NCI-H1105 (cell line): ENCODE measurements at regions not wholly inside any gene's neighbourhood (a gene's known extent, or its start where the extent isn't known, plus 50 kb on each side); places are given as distances from the start of the nearest gene placed in this dataset.
A peak's percentile ranks its signal among the peaks of the same experiment; 100 is the strongest.
"Not testable (repeated sequence)": the region's sequence is repeated elsewhere in the genome, so short reads cannot be mapped to it uniquely, and the experiment has no call there.

Experiments
- DNase-seq: peaks from one replicate; lab custom pipeline; 2025; lab: John Stamatoyannopoulos, UW

GRCh38 chr4:141290771-141291170 is 70.1 kb downstream of the ZNF330 start:
- no peak for DNase-seq

GRCh38 chr4:141294306-141294705 is 73.6 kb downstream of the ZNF330 start:
- DNase-seq: no peak

- DNase-seq: no peak
Observed at GRCh38 chr4:141301216-141301615, 80.5 kb downstream of the ZNF330 start.

GRCh38 chr4:141302924-141303323 is 82.2 kb downstream of the ZNF330 start:
- no peak for DNase-seq

- DNase-seq: no peak
Observed at GRCh38 chr4:141304346-141304745, 83.7 kb downstream of the ZNF330 start.

- no peak for DNase-seq
Observed at GRCh38 chr4:141306331-141306730, 85.6 kb downstream of the ZNF330 start.

- DNase-seq: peak; percentile 3
Observed at GRCh38 chr4:141307241-141307689, 86.6 kb downstream of the ZNF330 start.

GRCh38 chr4:141309874-141310273 is 89.2 kb downstream of the ZNF330 start:
- DNase-seq: no peak

- no peak for DNase-seq
Observed at GRCh38 chr4:141311246-141312204, 90.8 kb downstream of the ZNF330 start.

- no peak for DNase-seq
Observed at GRCh38 chr4:141314627-141315026, 93.9 kb downstream of the ZNF330 start.

- DNase-seq: no peak
Observed at GRCh38 chr4:141328560-141329173, 108.0 kb downstream of the ZNF330 start.

- DNase-seq: no peak
Observed at GRCh38 chr4:141329174-141329569, 108.5 kb downstream of the ZNF330 start.

- no peak for DNase-seq
Observed at GRCh38 chr4:141330616-141331015, 109.9 kb downstream of the ZNF330 start.

- DNase-seq: no peak
Observed at GRCh38 chr4:141331534-141332358, 111.1 kb downstream of the ZNF330 start.

- not testable (repeated sequence) for DNase-seq
Observed at GRCh38 chr4:141332359-141333181, 111.9 kb downstream of the ZNF330 start.

GRCh38 chr4:141333456-141334230 is 112.9 kb downstream of the ZNF330 start:
- DNase-seq: not testable (repeated sequence)

- DNase-seq: no peak
Observed at GRCh38 chr4:141335166-141335565, 114.5 kb downstream of the ZNF330 start.

- DNase-seq: no peak
Observed at GRCh38 chr4:141338238-141338637, 117.5 kb downstream of the ZNF330 start.

GRCh38 chr4:141339391-141339790 is 118.7 kb downstream of the ZNF330 start:
- DNase-seq: no peak

GRCh38 chr4:141339966-141340365 is 119.3 kb downstream of the ZNF330 start:
- no peak for DNase-seq

GRCh38 chr4:141340458-141340857 is 119.8 kb downstream of the ZNF330 start:
- no peak for DNase-seq
